ENCODE measurements at regions not wholly inside any gene's neighbourhood (a gene's known extent, or its start where the extent isn't known, plus 50 kb on each side); places are given as distances from the start of the nearest gene placed in this dataset.

GRCh38 chr9:82284758-82285157 lies 296.2 kb downstream of the SPATA31D1 start:
- no peak for DNase-seq
- Histone ChIP-seq H3K36me3 (no peaks in the 10 kb centered on the region), H3K27me3 (no peaks in the 10 kb centered on the region), H3K27ac (no peak overlapping the region), H3K4me3 (no peak overlapping the region), H3K4me1 (no peaks in the 10 kb centered on the region), H3K9me3 (peaks cover 0 to 11% (median 0%) of the 10 kb centered on the region in 3 donors)
- intact Hi-C loops (cut with DNase I): no loop called here
- TF ChIP-seq CTCF (IDR thresholded peaks at IDR 0.05) (no peak), POLR2A (IDR thresholded peaks at IDR 0.05) (no peak)
- 54 to 72% methylated on average over 3 of the region's 3 CpGs for WGBS, 2 donors

GRCh38 chr9:82295181-82295580 lies 306.6 kb downstream of the SPATA31D1 start:
- Histone ChIP-seq H3K9me3 (no peaks in the 10 kb centered on the region), H3K4me1 (no peaks in the 10 kb centered on the region), H3K36me3 (no peaks in the 10 kb centered on the region), H3K27ac (no peak overlapping the region), H3K4me3 (no peak overlapping the region), H3K27me3 (no peaks in the 10 kb centered on the region)
- no peak for DNase-seq
- TF ChIP-seq CTCF (IDR thresholded peaks at IDR 0.05) (no peak), POLR2A (IDR thresholded peaks at IDR 0.05) (no peak)
- intact Hi-C loops (cut with DNase I): no loop called here
- WGBS, 2 donors: 87 to 88% methylated on average over 5 of the region's 5 CpGs

GRCh38 chr9:82299870-82300269 lies 311.3 kb downstream of the SPATA31D1 start:
- TF ChIP-seq POLR2A (IDR thresholded peaks at IDR 0.05): no peak
- TF ChIP-seq CTCF (IDR thresholded peaks at IDR 0.05): no peak
- Histone ChIP-seq H3K4me1 (no peaks in the 10 kb centered on the region), H3K4me3 (no peak overlapping the region), H3K27me3 (no peaks in the 10 kb centered on the region), H3K9me3 (no peaks in the 10 kb centered on the region), H3K27ac (no peak overlapping the region), H3K36me3 (no peaks in the 10 kb centered on the region)
- intact Hi-C loops (cut with DNase I): no loop called here
- DNase-seq: no peak

GRCh38 chr9:82302968-82303655 lies 314.5 kb downstream of the SPATA31D1 start:
- intact Hi-C loops (cut with DNase I): no loop called here

GRCh38 chr9:82308836-82309235 lies 320.3 kb downstream of the SPATA31D1 start:
- Histone ChIP-seq H3K4me3 (no peak overlapping the region), H3K27me3 (no peaks in the 10 kb centered on the region), H3K4me1 (no peaks in the 10 kb centered on the region), H3K9me3 (no peaks in the 10 kb centered on the region), H3K36me3 (no peaks in the 10 kb centered on the region), H3K27ac (no peak overlapping the region)
- no peak for DNase-seq
- intact Hi-C loops (cut with DNase I): no loop called here
- TF ChIP-seq POLR2A (IDR thresholded peaks at IDR 0.05) (no peak), CTCF (IDR thresholded peaks at IDR 0.05) (no peak)
- WGBS, 2 donors: 57 to 66% methylated on average over 3 of the region's 3 CpGs

More at GRCh38 chr9:82302968-82303655, 314.5 kb downstream of the SPATA31D1 start:
- no peak for TF ChIP-seq POLR2A (IDR thresholded peaks at IDR 0.05)
- TF ChIP-seq CTCF (IDR thresholded peaks at IDR 0.05): no peak
- 71 to 88% methylated on average over 5 of the region's 5 CpGs for WGBS, 2 donors
- Histone ChIP-seq H3K36me3 (no peaks in the 10 kb centered on the region), H3K9me3 (no peaks in the 10 kb centered on the region), H3K27ac (no peak overlapping the region), H3K27me3 (no peaks in the 10 kb centered on the region), H3K4me3 (no peak overlapping the region), H3K4me1 (no peaks in the 10 kb centered on the region)
- DNase-seq: no peak

Measured in esophagus squamous epithelium (tissue), 5 donors.